Gastrocnemius medialis (tissue), 4 donors: ENCODE measurements at regions not wholly inside any gene's neighbourhood (a gene's known extent, or its start where the extent isn't known, plus 50 kb on each side); places are given as distances from the start of the nearest gene placed in this dataset.
A peak's percentile ranks its signal among the peaks of the same experiment; 100 is the strongest.

Source experiments
- ATAC-seq, 2 donors: fragments of 150-250 bp; one replicate each; pipeline ENCODE4 v1.9.1; 2016
- DNase-seq, 2 donors: peaks; one replicate each; pipeline ENCODE4 v3.0.0-alpha.2; 2019
- H3K27ac ChIP-seq, 4 donors: fragments of 200-600 bp; sonication (generic); 1 replicate in 1 of 4; 2 replicates in 3 of 4; pipeline ENCODE4 v1.5.1; 2016 to 2018; ENCODE audit warnings: mild to moderate bottlenecking in 2 of 4, moderate library complexity in 1 of 4
- H3K27me3 ChIP-seq, 3 donors: fragments of 200-600 bp; sonication (generic) in 2 of 3; 1 replicate in 1 of 3; 2 replicates in 2 of 3; pipeline versions ENCODE4 v1.5.1 to v1.6.0; 2016 to 2019; ENCODE audit warnings: mild to moderate bottlenecking in 1 of 3, moderate library complexity in 1 of 3
- H3K36me3 ChIP-seq, 2 donors: fragments of 200-600 bp; sonication (generic) in 1 of 2; one replicate each; pipeline ENCODE4 v1.5.1; 2017 to 2018
- H3K4me1 ChIP-seq, 2 donors: fragments of 200-600 bp; sonication (generic) in 1 of 2; one replicate each; pipeline ENCODE4 v1.5.1; 2016 to 2017; ENCODE audit warnings: mild to moderate bottlenecking in 2 of 2
- H3K4me3 ChIP-seq, 4 donors: fragments of 200-600 bp; sonication (generic) in 3 of 4; 1 replicate in 1 of 4; 2 replicates in 3 of 4; pipeline ENCODE4 v1.5.1; 2016 to 2019; ENCODE audit warnings: mild to moderate bottlenecking in 2 of 4
- H3K9me3 ChIP-seq, 3 donors: fragments of 200-600 bp; sonication (generic) in 2 of 3; 1 replicate in 1 of 3; 2 replicates in 2 of 3; pipeline ENCODE4 v1.5.1; 2016 to 2019
- POLR2A ChIP-seq, 2 donors: fragments of 450-650 bp; IDR thresholded peaks; one replicate each; pipeline ENCODE4 v1.6.1; 2017; ENCODE audit warnings: antibody characterized with exemption in 2 of 2, mild to moderate bottlenecking in 2 of 2, moderate library complexity in 2 of 2
- in situ Hi-C, 4 donors: fragments of 200-750 bp; cut with MboI; loops; one replicate each; pipeline versions ENCODE4 v1.15.0 to v1.8.0; 2017; ENCODE audit warnings: low sequenced_read_pairs in 4 of 4
- intact Hi-C: fragments of 100-400 bp; cut with DNase I; formaldehyde crosslinking; loops from one replicate; pipeline ENCODE4 v1.15.1; 2023; ENCODE audit warnings: low total_unique reads
- TF ChIP-seq, protein P1 (sequence below), 5 experiments: fragments of 450-650 bp in 3 of 5; fragments of 200-600 bp in 2 of 5; sonication (generic) in 2 of 5; IDR thresholded peaks in 4 of 5; conservative IDR thresholded peaks in 1 of 5; 1 replicate in 4 of 5; 2 replicates in 1 of 5; pipeline ENCODE4 v1.5.1; 2016 to 2019; ENCODE audit warnings: antibody characterized with exemption in 5 of 5, mild to moderate bottlenecking in 3 of 5, moderate library complexity in 3 of 5

GRCh38 chr16:64242492-64242891 is 879.4 kb downstream of the CDH11 start:
- H3K27ac ChIP-seq: no peak overlapping the region
- no peaks in the 10 kb centered on the region for H3K9me3 ChIP-seq
- no peak for DNase-seq
- no peak for ATAC-seq
- intact Hi-C loops (no loop called here), in situ Hi-C loops (no loop called here)
- H3K27me3 ChIP-seq: no peaks in the 10 kb centered on the region
- peaks cover 0 to 8% of the 10 kb centered on the region in 2 donors for H3K4me1 ChIP-seq
- TF ChIP-seq, protein P1, sequence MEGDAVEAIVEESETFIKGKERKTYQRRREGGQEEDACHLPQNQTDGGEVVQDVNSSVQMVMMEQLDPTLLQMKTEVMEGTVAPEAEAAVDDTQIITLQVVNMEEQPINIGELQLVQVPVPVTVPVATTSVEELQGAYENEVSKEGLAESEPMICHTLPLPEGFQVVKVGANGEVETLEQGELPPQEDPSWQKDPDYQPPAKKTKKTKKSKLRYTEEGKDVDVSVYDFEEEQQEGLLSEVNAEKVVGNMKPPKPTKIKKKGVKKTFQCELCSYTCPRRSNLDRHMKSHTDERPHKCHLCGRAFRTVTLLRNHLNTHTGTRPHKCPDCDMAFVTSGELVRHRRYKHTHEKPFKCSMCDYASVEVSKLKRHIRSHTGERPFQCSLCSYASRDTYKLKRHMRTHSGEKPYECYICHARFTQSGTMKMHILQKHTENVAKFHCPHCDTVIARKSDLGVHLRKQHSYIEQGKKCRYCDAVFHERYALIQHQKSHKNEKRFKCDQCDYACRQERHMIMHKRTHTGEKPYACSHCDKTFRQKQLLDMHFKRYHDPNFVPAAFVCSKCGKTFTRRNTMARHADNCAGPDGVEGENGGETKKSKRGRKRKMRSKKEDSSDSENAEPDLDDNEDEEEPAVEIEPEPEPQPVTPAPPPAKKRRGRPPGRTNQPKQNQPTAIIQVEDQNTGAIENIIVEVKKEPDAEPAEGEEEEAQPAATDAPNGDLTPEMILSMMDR (IDR thresholded peaks at IDR 0.05 in 4 of 5, conservative IDR thresholded peaks at IDR 0.05 in 1 of 5): no peak
- TF ChIP-seq POLR2A (IDR thresholded peaks at IDR 0.05): no peak
- no peak overlapping the region for H3K4me3 ChIP-seq
- no peaks in the 10 kb centered on the region for H3K36me3 ChIP-seq

GRCh38 chr16:64240586-64240985 is 881.3 kb downstream of the CDH11 start:
- ATAC-seq: no peak
- Histone ChIP-seq H3K36me3 (no peaks in the 10 kb centered on the region), H3K27ac (no peak overlapping the region), H3K4me1 (peaks cover 7 to 23% of the 10 kb centered on the region in 2 donors), H3K4me3 (no peak overlapping the region), H3K9me3 (no peaks in the 10 kb centered on the region), H3K27me3 (no peaks in the 10 kb centered on the region)
- DNase-seq: no peak
- in situ Hi-C loops (no loop called here), intact Hi-C loops (no loop called here)
- no peak for TF ChIP-seq POLR2A (IDR thresholded peaks at IDR 0.05)
- TF ChIP-seq, protein P1 (IDR thresholded peaks at IDR 0.05 in 4 of 5, conservative IDR thresholded peaks at IDR 0.05 in 1 of 5): no peak

DNA sequence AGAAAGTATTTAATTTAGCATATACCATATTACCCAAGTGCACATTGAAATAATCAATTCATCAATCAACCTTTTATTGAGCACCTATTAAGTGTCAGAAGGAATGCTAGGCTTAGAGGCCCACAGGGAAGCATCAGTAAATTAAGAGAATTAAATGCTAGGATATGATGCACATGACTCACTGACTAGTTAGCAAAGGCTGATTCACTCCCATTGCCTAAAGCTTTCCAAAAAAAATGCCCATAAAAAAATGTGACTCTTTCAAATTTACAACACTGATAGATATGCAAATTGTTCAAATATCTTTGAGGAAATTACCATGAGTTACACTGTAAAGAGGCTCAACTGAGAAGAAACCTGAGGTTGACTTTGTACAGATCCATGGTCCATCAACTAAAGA is 883.3 kb downstream of the CDH11 start:
- DNase-seq: no peak
- no peak for ATAC-seq
- TF ChIP-seq, protein P1 (IDR thresholded peaks at IDR 0.05 in 4 of 5, conservative IDR thresholded peaks at IDR 0.05 in 1 of 5): no peak
- TF ChIP-seq POLR2A (IDR thresholded peaks at IDR 0.05): no peak
- Histone ChIP-seq H3K27me3 (no peaks in the 10 kb centered on the region), H3K27ac (no peak overlapping the region), H3K4me3 (no peak overlapping the region), H3K4me1 (peaks cover 24 to 31% of the 10 kb centered on the region in 2 donors), H3K9me3 (no peaks in the 10 kb centered on the region), H3K36me3 (no peaks in the 10 kb centered on the region)
- in situ Hi-C loops: no loop called here
- intact Hi-C loops: loop anchor here (5.0 kb wide), 1 partner anchor 834 kb away; no protein-coding TSS in a partner anchor

GRCh38 chr16:64236316-64236715 is 885.5 kb downstream of the CDH11 start:
- intact Hi-C loops: loop anchor here (5.0 kb wide), 1 partner anchor 836 kb away; no protein-coding TSS in a partner anchor
- Histone ChIP-seq H3K9me3 (no peaks in the 10 kb centered on the region), H3K4me1 (peaks cover 24% of the 10 kb centered on the region in 2 donors), H3K27ac (peak overlapping the region in 1 of 4 donors; percentile 46), H3K27me3 (no peaks in the 10 kb centered on the region), H3K36me3 (no peaks in the 10 kb centered on the region), H3K4me3 (no peak overlapping the region)
- DNase-seq (no peak), ATAC-seq (peak in 1 of 2 donors; percentile 45)
- TF ChIP-seq POLR2A (IDR thresholded peaks at IDR 0.05): no peak
- TF ChIP-seq, protein P1 (IDR thresholded peaks at IDR 0.05 in 4 of 5, conservative IDR thresholded peaks at IDR 0.05 in 1 of 5): no peak
- in situ Hi-C loops: no loop called here

DNA sequence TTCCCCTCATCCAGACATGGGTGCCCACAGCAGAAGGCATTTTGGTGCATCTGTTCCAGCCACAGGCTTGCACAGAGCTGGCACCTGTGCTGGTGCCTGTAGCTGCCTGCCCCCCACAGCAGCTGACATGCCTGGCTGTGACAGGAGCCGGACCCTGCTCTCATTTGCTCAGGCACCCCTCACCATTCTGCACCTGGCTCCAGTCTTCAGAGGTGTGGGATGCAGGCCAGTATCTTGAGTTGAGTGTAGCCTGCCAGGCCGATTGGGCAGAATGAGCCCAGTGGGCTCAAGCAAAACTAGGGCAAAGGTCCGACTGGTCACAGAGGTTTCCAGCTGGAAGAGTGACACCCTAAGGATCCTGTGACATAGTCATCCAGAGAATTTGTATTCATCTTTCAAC is 887.7 kb downstream of the CDH11 start:
- peak in 1 of 2 donors; percentile 21 for ATAC-seq

More for the DNA sequence above, 887.7 kb downstream of the CDH11 start:
- DNase-seq: no peak
- Histone ChIP-seq H3K9me3 (no peaks in the 10 kb centered on the region), H3K36me3 (no peaks in the 10 kb centered on the region), H3K27me3 (no peaks in the 10 kb centered on the region), H3K4me1 (peaks cover 24% of the 10 kb centered on the region in 2 donors), H3K27ac (peak overlapping the region in 1 of 4 donors; percentile 48), H3K4me3 (no peak overlapping the region)
- intact Hi-C loops: no loop called here
- in situ Hi-C loops: no loop called here
- TF ChIP-seq, protein P1 (IDR thresholded peaks at IDR 0.05 in 4 of 5, conservative IDR thresholded peaks at IDR 0.05 in 1 of 5): no peak
- TF ChIP-seq POLR2A (IDR thresholded peaks at IDR 0.05): no peak
